Keratinocyte (primary cell): ENCODE measurements at regions not wholly inside any gene's neighbourhood (a gene's known extent, or its start where the extent isn't known, plus 50 kb on each side); places are given as distances from the start of the nearest gene placed in this dataset.

Source experiments
- DNase-seq: peaks from one replicate; pipeline ENCODE4 v3.0.0-alpha.2; 2011; ENCODE audit warnings: low read depth, missing footprints, low spot score
- FAIRE-seq: peaks from 2 replicates; lab custom pipeline; 2011; peaks lifted over from hg19 to GRCh38; lab: Jason Lieb, UNC
- H2AFZ ChIP-seq: 2 replicates; pipeline ENCODE4 v1.6.0; 2012; ENCODE audit warnings: low read length, control low read depth, inconsistent platforms; ENCODE audit not compliant: control insufficient read depth
- H3K27ac ChIP-seq: 2 replicates; pipeline ENCODE4 v1.5.1; 2011; ENCODE audit warnings: low read length; ENCODE audit not compliant: control insufficient read depth, insufficient read depth
- H3K27me3 ChIP-seq: 3 replicates; pipeline ENCODE4 v1.6.0; 2011; ENCODE audit warnings: low read length; ENCODE audit not compliant: control insufficient read depth, insufficient read depth; ENCODE audit errors: extremely low read depth
- H3K36me3 ChIP-seq, 2 experiments: 2 replicates in 1 of 2; 3 replicates in 1 of 2; pipeline ENCODE4 v1.5.1; 2011; ENCODE audit warnings: low read length in 2 of 2, mild to moderate bottlenecking in 1 of 2; ENCODE audit not compliant: control insufficient read depth in 2 of 2, insufficient read depth in 2 of 2; ENCODE audit errors: extremely low read depth in 1 of 2
- H3K4me1 ChIP-seq: 3 replicates; pipeline ENCODE4 v1.5.1; 2011; ENCODE audit warnings: low read length; ENCODE audit not compliant: control insufficient read depth, insufficient read depth; ENCODE audit errors: extremely low read depth
- H3K4me2 ChIP-seq: 3 replicates; pipeline ENCODE4 v1.6.0; 2011; ENCODE audit warnings: low read depth, low read length; ENCODE audit not compliant: control insufficient read depth, insufficient read depth; ENCODE audit errors: extremely low read depth
- H3K4me3 ChIP-seq, 3 experiments: fragments of 200-600 bp in 1 of 3; sonication (generic) in 1 of 3; 2 replicates in 2 of 3; 3 replicates in 1 of 3; pipeline ENCODE4 v1.5.1; 2011 to 2016; ENCODE audit warnings: low read length in 3 of 3, mild to moderate bottlenecking in 3 of 3, control low read depth in 2 of 3, inconsistent platforms in 1 of 3, low read depth in 1 of 3, mixed read lengths in 1 of 3, mixed run types in 1 of 3, moderate library complexity in 1 of 3; ENCODE audit not compliant: control insufficient read depth in 2 of 3, insufficient read depth in 2 of 3; ENCODE audit errors: extremely low read depth in 1 of 3
- H3K79me2 ChIP-seq: 2 replicates; pipeline ENCODE4 v1.6.0; 2012; ENCODE audit warnings: low read length; ENCODE audit not compliant: control insufficient read depth, insufficient read depth
- H3K9ac ChIP-seq: 3 replicates; pipeline ENCODE4 v1.6.0; 2011; ENCODE audit warnings: low read length; ENCODE audit not compliant: control insufficient read depth, insufficient read depth; ENCODE audit errors: extremely low read depth
- H3K9me1 ChIP-seq: 3 replicates; pipeline ENCODE4 v1.6.0; 2011; ENCODE audit warnings: low read length; ENCODE audit not compliant: control insufficient read depth, insufficient read depth; ENCODE audit errors: extremely low read depth
- H3K9me3 ChIP-seq: 2 replicates; pipeline ENCODE4 v1.5.1; 2012; ENCODE audit warnings: low read depth, low read length; ENCODE audit not compliant: control insufficient read depth
- H4K20me1 ChIP-seq: 3 replicates; pipeline ENCODE4 v1.6.0; 2011; ENCODE audit warnings: low read length; ENCODE audit not compliant: control insufficient read depth, insufficient read depth; ENCODE audit errors: extremely low read depth
- EZH2 ChIP-seq: IDR thresholded peaks from one replicate; pipeline ENCODE4 v1.6.1; 2012; ENCODE audit warnings: inconsistent platforms, mild to moderate bottlenecking, low read length, moderate library complexity
- dilution Hi-C: fragments of 300-500 bp; cut with MboI; formaldehyde crosslinking; loops from one replicate; pipeline ENCODE4 v1.7.0; 2020; ENCODE audit warnings: low sequenced_read_pairs; ENCODE audit not compliant: extremely low pct_ligation_motif_present
- TF ChIP-seq, protein P1 (sequence below), 3 experiments: IDR thresholded peaks in 1 of 3; conservative IDR thresholded peaks in 1 of 3; optimal IDR thresholded peaks in 1 of 3; 2 replicates in 2 of 3; 3 replicates in 1 of 3; pipeline versions ENCODE3 to v1.5.1; 2011; ENCODE audit warnings: low read length in 3 of 3, mild to moderate bottlenecking in 3 of 3, moderate library complexity in 2 of 3, control low read depth in 1 of 3, inconsistent platforms in 1 of 3; ENCODE audit not compliant: insufficient read depth in 2 of 3; ENCODE audit errors: extremely low read depth in 1 of 3

DNA sequence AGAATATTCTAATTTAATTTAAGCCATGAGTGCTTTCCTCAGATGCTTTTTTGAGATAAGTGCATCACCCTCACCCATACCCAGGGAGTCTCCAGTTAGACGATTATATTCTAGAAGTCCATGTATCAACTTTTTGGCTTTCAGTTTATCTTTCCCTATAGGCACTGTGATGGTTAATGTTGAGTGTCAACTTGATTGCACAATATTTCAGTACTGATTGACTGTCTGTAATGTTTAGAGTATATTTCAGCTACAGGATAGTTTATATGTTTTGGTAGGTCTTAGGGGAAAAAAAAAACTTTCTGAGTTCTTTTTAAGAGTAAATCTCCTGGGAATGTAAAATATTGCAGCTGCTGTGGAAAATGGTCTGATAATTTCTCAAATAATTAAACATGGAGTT lies 535.4 kb downstream of the ADRA2A start:
- TF ChIP-seq EZH2 = no peak
- TF ChIP-seq, protein P1, sequence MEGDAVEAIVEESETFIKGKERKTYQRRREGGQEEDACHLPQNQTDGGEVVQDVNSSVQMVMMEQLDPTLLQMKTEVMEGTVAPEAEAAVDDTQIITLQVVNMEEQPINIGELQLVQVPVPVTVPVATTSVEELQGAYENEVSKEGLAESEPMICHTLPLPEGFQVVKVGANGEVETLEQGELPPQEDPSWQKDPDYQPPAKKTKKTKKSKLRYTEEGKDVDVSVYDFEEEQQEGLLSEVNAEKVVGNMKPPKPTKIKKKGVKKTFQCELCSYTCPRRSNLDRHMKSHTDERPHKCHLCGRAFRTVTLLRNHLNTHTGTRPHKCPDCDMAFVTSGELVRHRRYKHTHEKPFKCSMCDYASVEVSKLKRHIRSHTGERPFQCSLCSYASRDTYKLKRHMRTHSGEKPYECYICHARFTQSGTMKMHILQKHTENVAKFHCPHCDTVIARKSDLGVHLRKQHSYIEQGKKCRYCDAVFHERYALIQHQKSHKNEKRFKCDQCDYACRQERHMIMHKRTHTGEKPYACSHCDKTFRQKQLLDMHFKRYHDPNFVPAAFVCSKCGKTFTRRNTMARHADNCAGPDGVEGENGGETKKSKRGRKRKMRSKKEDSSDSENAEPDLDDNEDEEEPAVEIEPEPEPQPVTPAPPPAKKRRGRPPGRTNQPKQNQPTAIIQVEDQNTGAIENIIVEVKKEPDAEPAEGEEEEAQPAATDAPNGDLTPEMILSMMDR (optimal IDR thresholded peaks at IDR 0.05 in 1 of 3, IDR thresholded peaks at IDR 0.05 in 1 of 3, conservative IDR thresholded peaks at IDR 0.05 in 1 of 3; ENCODE audit: extremely low read depth in 1 of 3, insufficient read depth in 2 of 3, low read length in 3 of 3) = no peak
- no peak overlapping the region for H3K27ac ChIP-seq
- DNase-seq (no peak), FAIRE-seq (no peak)
- no peaks in the 10 kb centered on the region for H3K4me1 ChIP-seq
- no peaks in the 10 kb centered on the region for H3K27me3 ChIP-seq
- dilution Hi-C loops = no loop called here
- no peak overlapping the region for H3K4me2 ChIP-seq
- no peaks in the 10 kb centered on the region for H3K9me1 ChIP-seq
- H3K9ac ChIP-seq = no peak overlapping the region
- H3K36me3 ChIP-seq = no peaks in the 10 kb centered on the region
- H3K79me2 ChIP-seq = no peaks in the 10 kb centered on the region
- no peak overlapping the region for H3K4me3 ChIP-seq
- no peaks in the 10 kb centered on the region for H3K9me3 ChIP-seq
- H4K20me1 ChIP-seq = no peaks in the 10 kb centered on the region
- no peak overlapping the region for H2AFZ ChIP-seq

GRCh38 chr10:111634191-111634590 lies 549.4 kb downstream of the GPAM start:
- Histone ChIP-seq H3K36me3 (no peaks in the 10 kb centered on the region), H3K4me3 (no peak overlapping the region), H4K20me1 (no peaks in the 10 kb centered on the region), H3K9me3 (no peaks in the 10 kb centered on the region), H3K9ac (no peak overlapping the region), H3K4me1 (no peaks in the 10 kb centered on the region), H3K27me3 (no peaks in the 10 kb centered on the region), H2AFZ (no peak overlapping the region), H3K9me1 (no peaks in the 10 kb centered on the region), H3K27ac (no peak overlapping the region), H3K4me2 (no peak overlapping the region), H3K79me2 (no peaks in the 10 kb centered on the region)
- DNase-seq (no peak), FAIRE-seq (no peak)
- dilution Hi-C loops = no loop called here
- TF ChIP-seq, protein P1 (optimal IDR thresholded peaks at IDR 0.05 in 1 of 3, IDR thresholded peaks at IDR 0.05 in 1 of 3, conservative IDR thresholded peaks at IDR 0.05 in 1 of 3; ENCODE audit: extremely low read depth in 1 of 3, insufficient read depth in 2 of 3, low read length in 3 of 3) = no peak
- TF ChIP-seq EZH2 = no peak
